Loucy (cell line): ENCODE measurements at regions not wholly inside any gene's neighbourhood (a gene's known extent, or its start where the extent isn't known, plus 50 kb on each side); places are given as distances from the start of the nearest gene placed in this dataset.

Experiments used
- H2AFZ ChIP-seq: fragments of 200-600 bp; sonication (generic); 2 replicates; pipeline ENCODE4 v1.6.0; 2016; ENCODE audit warnings: antibody characterized with exemption, mild to moderate bottlenecking, low read length, moderate library complexity
- H3F3A ChIP-seq: fragments of 200-600 bp; 2 replicates; pipeline ENCODE4 v1.6.0; 2016; ENCODE audit warnings: antibody characterized with exemption, low read depth, mild to moderate bottlenecking
- H3K27me3 ChIP-seq: fragments of 200-600 bp; sonication (generic); 2 replicates; pipeline ENCODE4 v1.6.1; 2014; ENCODE audit warnings: low read length, mild to moderate bottlenecking; ENCODE audit not compliant: insufficient read depth, poor library complexity, severe bottlenecking
- H3K36me3 ChIP-seq: fragments of 200-600 bp; sonication (generic); 2 replicates; pipeline ENCODE4 v1.6.1; 2016; ENCODE audit warnings: low read length; ENCODE audit not compliant: insufficient read depth
- H3K4me1 ChIP-seq: fragments of 200-600 bp; sonication (generic); 2 replicates; pipeline ENCODE4 v1.5.1; 2014; ENCODE audit warnings: low read length, mild to moderate bottlenecking; ENCODE audit not compliant: insufficient read depth, poor library complexity, severe bottlenecking
- H3K4me2 ChIP-seq: fragments of 200-600 bp; sonication (generic); 2 replicates; pipeline ENCODE4 v1.6.0; 2014; ENCODE audit warnings: antibody characterized with exemption, low read length, low read depth, mild to moderate bottlenecking; ENCODE audit not compliant: poor library complexity, severe bottlenecking
- H3K4me3 ChIP-seq: fragments of 200-600 bp; sonication (generic); 2 replicates; pipeline ENCODE4 v1.5.1; 2014; ENCODE audit warnings: low read length, mild to moderate bottlenecking, mixed read lengths; ENCODE audit not compliant: poor library complexity, severe bottlenecking
- H3K79me2 ChIP-seq: fragments of 200-600 bp; sonication (generic); 2 replicates; pipeline ENCODE4 v1.6.1; 2014; ENCODE audit warnings: low read length; ENCODE audit not compliant: insufficient read depth
- H3K9ac ChIP-seq: fragments of 200-600 bp; sonication (generic); 2 replicates; pipeline ENCODE4 v1.6.0; 2014; ENCODE audit warnings: mild to moderate bottlenecking, low read depth, low read length, moderate library complexity; ENCODE audit not compliant: poor library complexity, severe bottlenecking
- H3K9me2 ChIP-seq: fragments of 200-600 bp; sonication (generic); replicated peaks from 2 replicates; pipeline ENCODE4 v1.6.1; 2016; ENCODE audit warnings: low read depth, low read length, mixed read lengths
- H3K9me3 ChIP-seq: fragments of 200-600 bp; sonication (generic); 2 replicates; pipeline ENCODE4 v1.6.1; 2014; ENCODE audit warnings: mild to moderate bottlenecking, antibody characterized with exemption, low read length, low read depth; ENCODE audit not compliant: insufficient read depth
- H4K20me1 ChIP-seq: fragments of 200-600 bp; sonication (generic); 2 replicates; pipeline ENCODE4 v1.6.0; 2014; ENCODE audit warnings: antibody characterized with exemption, low read length, mild to moderate bottlenecking; ENCODE audit not compliant: insufficient read depth, poor library complexity, severe bottlenecking
- EZH2phosphoT487 ChIP-seq: fragments of 200-600 bp; IDR thresholded peaks from 2 replicates; pipeline ENCODE4 v1.6.1; 2018; ENCODE audit warnings: antibody characterized with exemption, mild to moderate bottlenecking, moderate library complexity, borderline replicate concordance
- TF ChIP-seq, protein P1 (sequence below): fragments of 200-600 bp; sonication (generic); conservative IDR thresholded peaks from 2 replicates; pipeline ENCODE4 v1.5.1; 2014; ENCODE audit warnings: mild to moderate bottlenecking, antibody characterized with exemption, low read length

DNA sequence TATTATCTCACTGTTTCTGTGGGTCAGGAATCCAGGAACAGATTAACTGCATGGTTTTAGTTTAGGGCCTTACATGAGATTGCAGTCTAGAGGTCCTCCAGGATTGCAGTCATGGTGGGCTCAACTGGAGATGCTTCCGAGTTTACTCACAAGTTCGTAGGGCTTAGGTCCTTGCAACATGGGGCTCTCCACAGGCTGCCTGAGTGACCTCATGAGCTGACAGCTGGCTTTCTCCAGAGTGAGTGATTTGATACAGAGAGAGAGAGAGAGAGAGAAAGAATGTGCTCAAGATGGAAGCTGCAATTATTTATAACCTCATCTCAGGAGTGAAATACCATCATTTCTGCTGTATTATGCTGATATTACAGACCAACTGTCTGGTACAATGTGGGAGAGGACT, 168.9 kb downstream of the GPAT3 start:
- Histone ChIP-seq H3F3A (no peaks in the 10 kb centered on the region), H3K9me3 (no peaks in the 10 kb centered on the region), H2AFZ (no peak overlapping the region), H3K4me2 (no peak overlapping the region), H3K36me3 (no peaks in the 10 kb centered on the region), H3K27me3 (no peaks in the 10 kb centered on the region), H3K9me2 (no peaks in the 10 kb centered on the region), H4K20me1 (no peaks in the 10 kb centered on the region), H3K4me3 (no peak overlapping the region), H3K9ac (no peak overlapping the region), H3K79me2 (no peaks in the 10 kb centered on the region), H3K4me1 (no peaks in the 10 kb centered on the region)
- no peak for TF ChIP-seq EZH2phosphoT487
- TF ChIP-seq, protein P1, sequence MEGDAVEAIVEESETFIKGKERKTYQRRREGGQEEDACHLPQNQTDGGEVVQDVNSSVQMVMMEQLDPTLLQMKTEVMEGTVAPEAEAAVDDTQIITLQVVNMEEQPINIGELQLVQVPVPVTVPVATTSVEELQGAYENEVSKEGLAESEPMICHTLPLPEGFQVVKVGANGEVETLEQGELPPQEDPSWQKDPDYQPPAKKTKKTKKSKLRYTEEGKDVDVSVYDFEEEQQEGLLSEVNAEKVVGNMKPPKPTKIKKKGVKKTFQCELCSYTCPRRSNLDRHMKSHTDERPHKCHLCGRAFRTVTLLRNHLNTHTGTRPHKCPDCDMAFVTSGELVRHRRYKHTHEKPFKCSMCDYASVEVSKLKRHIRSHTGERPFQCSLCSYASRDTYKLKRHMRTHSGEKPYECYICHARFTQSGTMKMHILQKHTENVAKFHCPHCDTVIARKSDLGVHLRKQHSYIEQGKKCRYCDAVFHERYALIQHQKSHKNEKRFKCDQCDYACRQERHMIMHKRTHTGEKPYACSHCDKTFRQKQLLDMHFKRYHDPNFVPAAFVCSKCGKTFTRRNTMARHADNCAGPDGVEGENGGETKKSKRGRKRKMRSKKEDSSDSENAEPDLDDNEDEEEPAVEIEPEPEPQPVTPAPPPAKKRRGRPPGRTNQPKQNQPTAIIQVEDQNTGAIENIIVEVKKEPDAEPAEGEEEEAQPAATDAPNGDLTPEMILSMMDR, result no peak

DNA sequence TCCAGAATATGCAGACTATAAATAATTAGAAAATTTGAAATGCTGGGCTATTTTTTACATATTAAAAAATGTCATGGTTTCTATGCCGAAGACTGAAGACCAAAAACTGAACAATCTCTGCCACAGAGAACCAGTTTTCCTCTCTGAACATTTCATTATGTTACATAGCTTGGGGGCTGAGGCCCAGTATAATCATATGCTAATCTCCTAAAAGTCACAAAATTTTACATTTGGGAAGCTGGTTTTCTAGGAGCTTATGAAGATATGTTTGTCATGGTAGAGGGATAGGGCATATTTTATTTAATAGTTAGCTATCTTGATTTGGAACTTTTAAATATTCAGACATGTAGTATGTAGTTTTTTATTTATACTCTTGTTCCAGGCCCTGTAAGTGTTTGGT, 167.8 kb downstream of the GPAT3 start:
- Histone ChIP-seq H3K27me3 (no peaks in the 10 kb centered on the region), H3K4me2 (no peak overlapping the region), H3F3A (no peaks in the 10 kb centered on the region), H3K9me2 (no peaks in the 10 kb centered on the region), H3K79me2 (no peaks in the 10 kb centered on the region), H2AFZ (no peak overlapping the region), H3K9ac (no peak overlapping the region), H4K20me1 (no peaks in the 10 kb centered on the region), H3K4me3 (no peak overlapping the region), H3K36me3 (no peaks in the 10 kb centered on the region), H3K4me1 (no peaks in the 10 kb centered on the region), H3K9me3 (no peaks in the 10 kb centered on the region)
- TF ChIP-seq, protein P1, result no peak
- no peak for TF ChIP-seq EZH2phosphoT487

DNA sequence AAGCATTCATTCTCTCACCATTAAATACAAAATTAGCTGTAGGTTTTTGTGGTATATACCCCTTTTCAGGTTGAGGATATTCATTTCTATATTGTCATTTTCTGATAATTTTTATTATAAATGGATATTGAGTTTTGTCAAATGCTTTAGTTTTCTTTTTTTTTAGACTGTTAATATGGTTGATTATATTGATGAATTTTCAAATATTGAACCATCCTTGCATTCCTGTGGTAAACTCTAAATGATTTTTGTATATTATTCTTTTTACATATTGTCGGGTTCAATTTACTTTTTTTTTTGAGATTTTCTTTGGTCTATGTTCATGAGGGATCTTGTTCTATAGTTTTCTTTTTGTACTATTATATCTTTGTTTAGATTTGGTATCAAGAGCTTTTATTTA, 165.1 kb downstream of the GPAT3 start:
- no peak overlapping the region for H2AFZ ChIP-seq
- no peaks in the 10 kb centered on the region for H3K36me3 ChIP-seq
- H3K4me3 ChIP-seq, result no peak overlapping the region
- no peaks in the 10 kb centered on the region for H3K9me2 ChIP-seq
- no peaks in the 10 kb centered on the region for H3K79me2 ChIP-seq
- H3K9ac ChIP-seq, result no peak overlapping the region
- no peak overlapping the region for H3K4me2 ChIP-seq
- H3K27me3 ChIP-seq, result no peaks in the 10 kb centered on the region
- no peaks in the 10 kb centered on the region for H3K4me1 ChIP-seq
- H3K9me3 ChIP-seq, result no peaks in the 10 kb centered on the region
- no peaks in the 10 kb centered on the region for H3F3A ChIP-seq
- no peak for TF ChIP-seq EZH2phosphoT487
- TF ChIP-seq, protein P1, result no peak
- H4K20me1 ChIP-seq, result no peaks in the 10 kb centered on the region
